Hepatocyte (in vitro differentiated cells): ENCODE measurements at regions not wholly inside any gene's neighbourhood (a gene's known extent, or its start where the extent isn't known, plus 50 kb on each side); places are given as distances from the start of the nearest gene placed in this dataset.

Experiments
- DNase-seq: peaks from one replicate; pipeline ENCODE4 v3.0.0-alpha.2; 2016; ENCODE audit warnings: low spot score
- H2AFZ ChIP-seq: fragments of 200-600 bp; sonication (generic); 2 replicates; pipeline ENCODE4 v1.6.0; 2016; ENCODE audit warnings: antibody characterized with exemption, mild to moderate bottlenecking
- H3K27ac ChIP-seq: fragments of 200-600 bp; sonication (generic); 2 replicates; pipeline ENCODE4 v1.5.1; 2016; ENCODE audit warnings: mild to moderate bottlenecking
- H3K27me3 ChIP-seq: fragments of 200-600 bp; sonication (generic); 2 replicates; pipeline ENCODE4 v1.6.1; 2016
- H3K36me3 ChIP-seq: fragments of 200-600 bp; sonication (generic); replicated peaks from 2 replicates; pipeline ENCODE4 v1.5.1; 2016; ENCODE audit warnings: low read depth; ENCODE audit not compliant: insufficient read depth
- H3K4me1 ChIP-seq: fragments of 200-600 bp; sonication (generic); 2 replicates; pipeline ENCODE4 v1.5.1; 2016; ENCODE audit warnings: mild to moderate bottlenecking, moderate library complexity; ENCODE audit not compliant: insufficient read depth
- H3K4me2 ChIP-seq: fragments of 200-600 bp; sonication (generic); 2 replicates; pipeline ENCODE4 v1.6.0; 2016
- H3K4me3 ChIP-seq: fragments of 200-600 bp; sonication (generic); 2 replicates; pipeline ENCODE4 v1.5.1; 2016; ENCODE audit warnings: mild to moderate bottlenecking
- H3K79me2 ChIP-seq: fragments of 200-600 bp; sonication (generic); 2 replicates; pipeline ENCODE4 v1.6.0; 2017; ENCODE audit warnings: mild to moderate bottlenecking
- H3K9me2 ChIP-seq: fragments of 200-600 bp; sonication (generic); replicated peaks from 2 replicates; pipeline ENCODE4 v1.6.0; 2017; ENCODE audit warnings: mild to moderate bottlenecking; ENCODE audit not compliant: insufficient read depth
- H3K9me3 ChIP-seq: fragments of 200-600 bp; sonication (generic); 2 replicates; pipeline ENCODE4 v1.5.1; 2016; ENCODE audit warnings: low read depth, mild to moderate bottlenecking
- H4K20me1 ChIP-seq: fragments of 200-600 bp; sonication (generic); 2 replicates; pipeline ENCODE4 v1.6.0; 2016; ENCODE audit warnings: mild to moderate bottlenecking; ENCODE audit not compliant: insufficient read depth, poor library complexity, severe bottlenecking
- CTCF ChIP-seq: fragments of 200-600 bp; sonication (generic); IDR thresholded peaks from 2 replicates; pipeline ENCODE4 v1.5.1; 2016; ENCODE audit warnings: antibody characterized with exemption, mild to moderate bottlenecking; ENCODE audit not compliant: poor library complexity
- EZH2 ChIP-seq: fragments of 200-600 bp; sonication (generic); IDR thresholded peaks from 2 replicates; pipeline ENCODE4 v1.6.1; 2016; ENCODE audit warnings: antibody characterized with exemption, mild to moderate bottlenecking, borderline replicate concordance
- EZH2phosphoT487 ChIP-seq: fragments of 200-600 bp; sonication (generic); IDR thresholded peaks from one replicate; pipeline ENCODE4 v1.6.1; 2018; ENCODE audit warnings: antibody characterized with exemption, mild to moderate bottlenecking, low read depth, moderate library complexity; ENCODE audit not compliant: unreplicated experiment, severe bottlenecking
- WGBS: methylation state at CpG from one replicate; pipeline ENCODE4 v1.1.6; 2016; ENCODE audit warnings: low lambda C conversion rate; ENCODE audit errors: missing lambda C conversion rate; 5-methylcytosine and 5-hydroxymethylcytosine counted together

- WGBS, result 95% methylated on average over 5 of the region's 5 CpGs
- peaks cover 12% of the 10 kb centered on the region for H3K4me1 ChIP-seq
- no peaks in the 10 kb centered on the region for H3K79me2 ChIP-seq
- no peaks in the 10 kb centered on the region for H3K9me3 ChIP-seq
- no peak overlapping the region for H3K4me3 ChIP-seq
- no peak overlapping the region for H2AFZ ChIP-seq
- no peak overlapping the region for H3K4me2 ChIP-seq
- H4K20me1 ChIP-seq, result no peaks in the 10 kb centered on the region
- H3K36me3 ChIP-seq, result no peaks in the 10 kb centered on the region
- no peak for DNase-seq
- H3K27me3 ChIP-seq, result no peaks in the 10 kb centered on the region
- no peak overlapping the region for H3K27ac ChIP-seq
- H3K9me2 ChIP-seq, result no peaks in the 10 kb centered on the region
- TF ChIP-seq EZH2, result no peak
- no peak for TF ChIP-seq CTCF
- TF ChIP-seq EZH2phosphoT487, result no peak
Observed at GRCh38 chr18:31235856-31236255, 73.2 kb upstream of the DSC1 start.

GRCh38 chr18:31237142-31237541 is 74.5 kb upstream of the DSC1 start:
- Histone ChIP-seq H3K36me3 (no peaks in the 10 kb centered on the region), H3K79me2 (no peaks in the 10 kb centered on the region), H3K27me3 (no peaks in the 10 kb centered on the region), H3K9me3 (no peaks in the 10 kb centered on the region), H3K4me3 (no peak overlapping the region), H4K20me1 (no peaks in the 10 kb centered on the region), H2AFZ (no peak overlapping the region), H3K4me2 (no peak overlapping the region), H3K4me1 (peaks cover 19% of the 10 kb centered on the region), H3K9me2 (no peaks in the 10 kb centered on the region), H3K27ac (no peak overlapping the region)
- no peak for DNase-seq
- 100% methylated on average over 2 of the region's 2 CpGs for WGBS
- no peak for TF ChIP-seq CTCF
- no peak for TF ChIP-seq EZH2
- TF ChIP-seq EZH2phosphoT487, result no peak

- Histone ChIP-seq H3K4me3 (no peak overlapping the region), H3K36me3 (no peaks in the 10 kb centered on the region), H2AFZ (peak overlapping the region; percentile 3), H3K9me2 (no peaks in the 10 kb centered on the region), H3K27ac (peak overlapping the region; percentile 67), H3K4me1 (peaks cover 38% of the 10 kb centered on the region), H3K9me3 (no peaks in the 10 kb centered on the region), H3K79me2 (no peaks in the 10 kb centered on the region), H3K4me2 (peak overlapping the region; percentile 29), H4K20me1 (no peaks in the 10 kb centered on the region), H3K27me3 (no peaks in the 10 kb centered on the region)
- TF ChIP-seq EZH2 (no peak), EZH2phosphoT487 (no peak), CTCF (no peak)
- DNase-seq, result no peak
Observed at GRCh38 chr18:31241425-31241824, 76.5 kb upstream of the DSG1 start.

GRCh38 chr18:31241900-31242409 is 76.0 kb upstream of the DSG1 start:
- no peaks in the 10 kb centered on the region for H3K79me2 ChIP-seq
- no peaks in the 10 kb centered on the region for H3K9me3 ChIP-seq
- peaks cover 38% of the 10 kb centered on the region for H3K4me1 ChIP-seq
- H3K4me2 ChIP-seq, result peak overlapping the region; percentile 34
- no peak overlapping the region for H3K4me3 ChIP-seq
- H3K36me3 ChIP-seq, result no peaks in the 10 kb centered on the region
- H2AFZ ChIP-seq, result no peak overlapping the region
- TF ChIP-seq EZH2phosphoT487 (no peak), EZH2 (no peak), CTCF (peak; percentile 60)
- no peaks in the 10 kb centered on the region for H3K27me3 ChIP-seq
- H3K9me2 ChIP-seq, result no peaks in the 10 kb centered on the region
- DNase-seq, result peak; percentile 77
- WGBS, result 13% methylated on average over 2 of the region's 2 CpGs
- no peaks in the 10 kb centered on the region for H4K20me1 ChIP-seq
- peak overlapping the region; percentile 78 for H3K27ac ChIP-seq
